Upper lobe of left lung (tissue), 4 donors: ENCODE measurements at regions not wholly inside any gene's neighbourhood (a gene's known extent, or its start where the extent isn't known, plus 50 kb on each side); places are given as distances from the start of the nearest gene placed in this dataset.

Source experiments
- CTCF ChIP-seq, 6 experiments: fragments of 450-650 bp in 4 of 6; fragments of 200-600 bp in 2 of 6; sonication (generic) in 2 of 6; IDR thresholded peaks; one replicate each; pipeline ENCODE4 v1.5.1; 2016 to 2019; ENCODE audit warnings: antibody characterized with exemption in 6 of 6
- EP300 ChIP-seq, 4 donors: sonication (generic); formaldehyde crosslinking; IDR thresholded peaks; one replicate each; pipeline ENCODE4 v1.5.1; 2017; ENCODE audit warnings: antibody characterized with exemption in 4 of 4, control low read depth in 2 of 4
- POLR2A ChIP-seq, 4 donors: fragments of 450-650 bp; IDR thresholded peaks; one replicate each; pipeline ENCODE4 v1.5.1; 2016 to 2017; ENCODE audit warnings: antibody characterized with exemption in 4 of 4, mild to moderate bottlenecking in 2 of 4
- POLR2AphosphoS5 ChIP-seq, 2 donors: sonication (generic); formaldehyde crosslinking; IDR thresholded peaks; one replicate each; pipeline ENCODE4 v1.5.1; 2017; ENCODE audit warnings: antibody characterized with exemption in 2 of 2

- TF ChIP-seq CTCF (IDR thresholded peaks at IDR 0.05) (no peak), POLR2A (IDR thresholded peaks at IDR 0.05) (no peak), POLR2AphosphoS5 (IDR thresholded peaks at IDR 0.05) (no peak), EP300 (IDR thresholded peaks at IDR 0.05) (no peak)
Observed at GRCh38 chr17:72562615-72563188, 441.9 kb downstream of the SOX9 start.
